NB4 (cell line): ENCODE measurements at regions not wholly inside any gene's neighbourhood (a gene's known extent, or its start where the extent isn't known, plus 50 kb on each side); places are given as distances from the start of the nearest gene placed in this dataset.

Experiments
- POLR2A ChIP-seq: IDR thresholded peaks from 2 replicates; pipeline ENCODE4 v1.6.1; 2011; ENCODE audit warnings: mild to moderate bottlenecking; ENCODE audit not compliant: insufficient read length; ENCODE audit errors: extremely low read depth
- TF ChIP-seq, protein P1 (sequence below): IDR thresholded peaks from one replicate; pipeline ENCODE4 v1.5.1; 2012; ENCODE audit warnings: low read depth, low read length
- TF ChIP-seq, protein P2 (sequence below): IDR thresholded peaks from 2 replicates; pipeline ENCODE4 v1.6.1; 2011; ENCODE audit warnings: low read depth, low read length

DNA sequence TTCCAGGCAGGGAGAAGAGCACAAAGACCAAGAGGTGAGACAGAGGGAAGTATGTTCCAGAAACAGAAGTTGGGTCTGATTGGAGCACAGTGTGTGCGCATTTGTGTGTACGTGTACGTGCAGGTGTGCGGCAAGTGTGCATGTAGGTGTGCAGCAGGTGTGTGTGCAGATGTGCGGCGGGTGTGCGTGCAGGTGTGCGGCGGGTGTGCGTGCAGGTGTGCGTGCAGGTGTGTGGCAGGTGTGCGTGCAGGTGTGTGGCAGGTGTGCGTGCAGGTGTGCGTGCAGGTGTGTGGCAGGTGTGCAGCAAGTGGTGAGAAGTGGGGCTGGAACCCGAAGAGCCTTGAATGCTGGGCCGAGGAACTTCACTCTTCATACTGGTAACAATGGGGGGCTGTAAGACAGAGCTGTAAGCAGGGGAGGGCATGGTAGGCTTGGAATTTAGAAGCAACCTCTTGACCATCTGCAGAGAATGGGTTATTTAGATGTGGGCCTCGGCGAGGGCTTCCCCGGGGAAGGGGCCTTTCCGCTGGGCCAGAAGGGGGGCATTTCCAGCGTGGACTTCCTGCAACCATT lies 118.0 kb upstream of the WNT4 start:
- TF ChIP-seq, protein P1, sequence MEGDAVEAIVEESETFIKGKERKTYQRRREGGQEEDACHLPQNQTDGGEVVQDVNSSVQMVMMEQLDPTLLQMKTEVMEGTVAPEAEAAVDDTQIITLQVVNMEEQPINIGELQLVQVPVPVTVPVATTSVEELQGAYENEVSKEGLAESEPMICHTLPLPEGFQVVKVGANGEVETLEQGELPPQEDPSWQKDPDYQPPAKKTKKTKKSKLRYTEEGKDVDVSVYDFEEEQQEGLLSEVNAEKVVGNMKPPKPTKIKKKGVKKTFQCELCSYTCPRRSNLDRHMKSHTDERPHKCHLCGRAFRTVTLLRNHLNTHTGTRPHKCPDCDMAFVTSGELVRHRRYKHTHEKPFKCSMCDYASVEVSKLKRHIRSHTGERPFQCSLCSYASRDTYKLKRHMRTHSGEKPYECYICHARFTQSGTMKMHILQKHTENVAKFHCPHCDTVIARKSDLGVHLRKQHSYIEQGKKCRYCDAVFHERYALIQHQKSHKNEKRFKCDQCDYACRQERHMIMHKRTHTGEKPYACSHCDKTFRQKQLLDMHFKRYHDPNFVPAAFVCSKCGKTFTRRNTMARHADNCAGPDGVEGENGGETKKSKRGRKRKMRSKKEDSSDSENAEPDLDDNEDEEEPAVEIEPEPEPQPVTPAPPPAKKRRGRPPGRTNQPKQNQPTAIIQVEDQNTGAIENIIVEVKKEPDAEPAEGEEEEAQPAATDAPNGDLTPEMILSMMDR = no peak
- TF ChIP-seq POLR2A = no peak
- TF ChIP-seq, protein P2, sequence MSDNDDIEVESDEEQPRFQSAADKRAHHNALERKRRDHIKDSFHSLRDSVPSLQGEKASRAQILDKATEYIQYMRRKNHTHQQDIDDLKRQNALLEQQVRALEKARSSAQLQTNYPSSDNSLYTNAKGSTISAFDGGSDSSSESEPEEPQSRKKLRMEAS = no peak
